GM18507 (cell line): ENCODE measurements at regions not wholly inside any gene's neighbourhood (a gene's known extent, or its start where the extent isn't known, plus 50 kb on each side); places are given as distances from the start of the nearest gene placed in this dataset.

ENCODE experiments used
- DNase-seq: peaks from one replicate; pipeline ENCODE4 v3.0.0; 2011; ENCODE audit warnings: low read depth; ENCODE audit not compliant: insufficient read length; ENCODE audit errors: extremely low spot score
- FAIRE-seq: peaks from 2 replicates; lab custom pipeline; 2011; peaks lifted over from hg19 to GRCh38; lab: Jason Lieb, UNC

DNA sequence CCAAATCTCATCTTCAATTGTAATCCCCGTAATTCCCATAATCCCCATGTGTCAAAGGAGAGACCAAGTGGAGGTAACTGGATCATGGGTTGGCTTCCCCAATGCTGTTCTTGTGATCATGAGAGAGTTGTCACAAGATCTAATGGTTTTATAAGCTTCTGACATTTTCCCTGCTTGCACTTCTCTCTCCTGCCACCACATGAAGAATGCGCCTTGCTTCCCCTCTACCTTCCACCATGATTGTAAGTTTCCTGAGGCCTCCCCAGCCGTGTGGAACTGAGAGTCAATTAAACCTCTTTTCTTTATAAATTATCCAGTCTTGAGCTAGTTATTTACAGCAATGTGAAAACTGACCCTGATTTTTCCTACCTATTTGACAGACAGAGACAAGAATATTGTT, 162.5 kb upstream of the SYT6 start:
- no peak for FAIRE-seq
- DNase-seq = no peak

DNA sequence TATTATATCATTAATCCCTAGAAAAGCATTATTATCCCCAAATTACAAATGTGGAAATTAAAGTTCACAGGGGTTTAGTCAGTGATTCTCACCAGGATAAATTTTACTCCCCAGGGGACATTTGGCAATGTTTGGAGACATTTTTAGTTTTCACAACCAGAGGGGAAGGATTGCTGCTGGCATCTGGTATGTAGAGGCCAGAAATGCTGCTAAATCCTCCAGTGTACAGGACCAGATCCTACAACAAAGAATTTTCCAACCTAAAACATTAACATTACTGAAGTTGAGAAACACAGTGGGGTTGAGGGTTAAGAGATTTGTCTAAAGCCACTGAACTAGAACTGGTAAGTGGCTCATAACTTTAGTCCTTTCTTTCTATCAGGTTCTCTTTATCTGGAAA, 162.0 kb upstream of the SYT6 start:
- DNase-seq = no peak
- FAIRE-seq = no peak

DNA sequence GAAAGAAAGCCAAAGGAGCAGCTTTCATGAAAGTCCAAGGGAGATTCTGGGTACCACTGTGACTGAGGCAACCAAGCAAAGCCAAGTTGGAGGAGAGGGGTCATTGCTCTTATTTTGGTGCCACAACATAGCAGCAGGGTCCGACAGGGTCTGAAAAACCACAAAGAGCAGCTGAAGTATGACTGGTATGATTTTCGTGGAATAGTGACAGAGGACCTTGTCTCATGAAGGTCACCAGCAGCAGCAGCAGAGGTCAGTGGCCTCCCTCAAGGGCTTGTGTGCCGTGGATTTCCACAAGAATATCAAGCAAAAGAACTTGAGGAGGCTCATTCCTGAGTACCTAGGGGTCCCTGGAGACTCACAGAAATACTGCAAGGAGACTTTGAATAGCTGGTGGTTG, 160.9 kb upstream of the SYT6 start:
- FAIRE-seq = no peak
- no peak for DNase-seq

DNA sequence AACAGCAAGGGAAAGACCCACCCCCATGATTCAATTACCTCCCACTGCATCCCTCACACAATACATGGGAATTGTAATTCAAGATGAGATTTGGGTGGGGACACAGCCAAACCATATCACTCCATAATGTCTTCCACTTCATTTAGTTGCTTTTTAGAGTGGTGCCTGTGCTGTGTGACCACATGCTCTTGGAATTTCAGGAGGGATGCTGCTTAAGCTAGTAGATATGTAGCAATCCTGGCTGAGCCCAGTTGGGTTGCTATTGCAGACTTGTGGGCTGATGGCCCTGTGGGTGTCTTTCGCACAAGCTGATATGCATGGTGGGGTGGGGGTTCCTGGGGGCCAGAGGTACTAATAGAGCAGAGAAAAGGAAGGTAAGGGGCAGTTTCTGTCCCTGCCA, 160.4 kb upstream of the SYT6 start:
- FAIRE-seq = no peak
- no peak for DNase-seq

DNA sequence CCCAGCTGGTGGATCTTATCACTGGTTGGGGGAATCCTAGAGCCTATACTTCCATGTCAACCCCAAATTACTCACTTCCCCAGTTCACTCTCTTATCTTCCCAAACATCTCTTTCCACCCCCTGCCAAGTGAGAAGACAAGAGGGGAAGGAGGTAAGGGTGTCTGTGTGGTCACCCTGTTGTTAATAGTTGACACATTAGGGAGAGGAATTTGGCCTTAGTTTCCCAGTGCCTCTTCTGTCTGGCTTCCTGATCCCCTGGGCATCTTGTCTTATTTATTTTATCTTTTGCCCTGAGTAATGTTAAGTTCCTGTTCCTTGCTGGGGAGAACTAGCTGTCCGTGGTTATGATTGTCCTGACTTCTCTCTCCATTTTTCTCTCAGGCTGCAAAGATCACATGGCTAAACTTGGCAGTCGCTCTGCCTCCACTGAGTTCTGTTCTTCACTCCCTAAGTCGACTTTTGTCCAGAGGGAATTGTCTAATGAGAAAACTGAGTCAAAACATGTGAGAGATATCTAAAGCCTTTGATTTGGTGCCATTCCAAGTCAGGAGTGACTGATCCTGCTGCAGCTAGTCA, 157.1 kb upstream of the SYT6 start:
- DNase-seq (no peak), FAIRE-seq (no peak)

DNA sequence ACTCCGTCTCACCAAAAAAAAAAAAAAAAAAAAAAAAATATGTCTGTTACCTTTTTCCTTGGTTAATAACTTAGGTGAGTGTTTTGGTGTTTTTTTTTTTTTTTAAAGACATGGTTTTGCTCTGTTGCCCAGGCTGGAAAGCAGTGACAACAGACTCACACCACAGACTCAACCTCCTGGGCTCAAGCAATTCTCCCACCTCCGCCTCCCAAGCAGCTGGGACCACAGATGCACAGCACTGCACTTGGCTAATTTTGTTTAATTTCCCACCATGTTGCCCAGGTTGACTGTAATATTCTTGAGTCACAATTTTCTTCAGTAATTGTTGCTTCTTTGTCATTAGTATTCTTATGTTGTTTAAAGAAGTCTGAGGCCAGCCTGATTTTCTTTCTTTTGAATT, 149.2 kb upstream of the SYT6 start:
- DNase-seq (no peak), FAIRE-seq (no peak)

DNA sequence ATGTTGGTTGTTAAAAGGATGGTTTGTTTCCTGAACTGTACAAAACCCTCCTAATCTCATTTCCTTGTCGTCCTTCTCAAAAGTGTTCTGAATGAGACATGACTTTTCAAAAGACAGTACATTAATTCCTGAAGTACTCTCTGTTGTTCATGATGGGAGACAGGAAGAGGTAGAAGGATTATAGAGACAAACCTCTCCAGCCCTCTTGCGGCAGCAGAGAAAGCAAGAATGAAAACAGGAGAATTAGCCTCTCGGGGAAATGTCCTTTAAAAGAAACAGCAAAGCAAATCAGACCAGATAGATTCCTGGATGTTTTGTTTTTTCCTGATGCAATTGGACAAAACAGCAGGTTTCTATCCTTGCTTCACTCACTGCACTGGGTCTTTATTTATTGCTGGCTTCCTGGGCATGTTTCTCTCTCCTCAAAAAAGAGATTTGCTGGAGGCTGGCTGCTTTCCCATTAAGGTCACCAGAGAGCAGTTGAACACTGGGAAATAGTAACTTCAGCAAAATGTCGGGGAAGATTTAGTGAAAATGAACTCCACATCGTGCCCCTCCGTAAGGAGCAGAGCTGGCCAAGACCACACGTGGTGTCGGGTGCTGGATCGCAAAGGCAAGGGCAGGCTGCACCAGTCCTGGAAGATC, 145.8 kb upstream of the SYT6 start:
- FAIRE-seq (no peak), DNase-seq (no peak)

DNA sequence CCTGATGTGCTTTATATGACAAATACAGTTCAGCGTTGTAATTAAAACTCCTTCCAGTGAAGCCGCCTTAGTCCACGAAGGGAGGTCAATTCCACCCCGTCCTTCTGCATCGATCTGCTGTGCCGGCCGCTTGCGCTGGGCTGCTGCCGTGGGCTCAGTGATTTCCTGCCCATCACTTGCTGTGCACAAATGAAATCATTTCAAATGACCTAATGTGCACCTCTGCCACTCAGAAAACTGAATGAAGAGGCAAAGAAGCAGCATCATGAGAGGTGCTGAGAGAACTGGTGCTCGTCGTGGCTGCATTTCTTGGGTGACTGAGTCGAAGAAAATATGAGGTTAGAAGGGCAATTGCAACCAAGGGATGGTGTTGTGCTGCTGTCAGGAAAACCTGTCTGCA, 144.3 kb upstream of the SYT6 start:
- FAIRE-seq = no peak
- no peak for DNase-seq

DNA sequence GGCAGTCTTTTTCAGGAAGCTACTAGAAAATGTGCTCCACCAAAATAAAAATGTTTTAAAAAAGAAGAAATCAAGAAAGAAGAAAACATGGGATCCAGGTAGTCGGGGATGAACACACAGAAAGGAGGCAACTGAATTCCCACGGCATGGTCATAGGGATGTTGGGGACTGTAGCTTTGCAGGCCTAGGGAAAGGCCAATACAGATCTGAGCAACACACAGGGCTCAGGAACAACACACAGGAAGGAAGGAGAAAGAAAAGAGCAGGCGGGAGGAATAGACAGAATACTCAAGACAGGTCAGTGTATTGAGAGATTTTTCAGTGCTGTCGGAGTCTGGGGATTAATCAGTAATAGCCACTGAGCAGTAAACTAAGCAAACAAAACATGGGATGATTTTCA, 142.7 kb upstream of the SYT6 start:
- DNase-seq (no peak), FAIRE-seq (no peak)

DNA sequence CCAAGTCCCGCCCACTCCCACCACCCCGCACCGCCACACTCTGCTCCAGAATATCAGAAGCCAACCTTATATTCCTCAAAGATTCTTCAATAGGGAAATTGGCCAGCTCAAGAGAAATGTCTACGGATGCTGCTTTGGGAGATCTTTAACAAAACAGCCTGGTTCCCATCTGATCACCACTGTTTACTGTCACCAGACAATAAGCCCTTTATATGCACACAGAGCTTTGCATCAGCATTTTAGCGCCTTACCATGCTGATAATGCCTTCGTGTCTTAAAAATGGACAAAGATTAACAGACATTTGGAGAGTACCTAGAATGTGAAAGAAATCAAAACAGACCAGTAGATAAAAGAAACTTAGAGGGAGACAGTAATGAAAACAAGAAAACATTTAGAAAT, 141.7 kb upstream of the SYT6 start:
- FAIRE-seq = no peak
- no peak for DNase-seq

DNA sequence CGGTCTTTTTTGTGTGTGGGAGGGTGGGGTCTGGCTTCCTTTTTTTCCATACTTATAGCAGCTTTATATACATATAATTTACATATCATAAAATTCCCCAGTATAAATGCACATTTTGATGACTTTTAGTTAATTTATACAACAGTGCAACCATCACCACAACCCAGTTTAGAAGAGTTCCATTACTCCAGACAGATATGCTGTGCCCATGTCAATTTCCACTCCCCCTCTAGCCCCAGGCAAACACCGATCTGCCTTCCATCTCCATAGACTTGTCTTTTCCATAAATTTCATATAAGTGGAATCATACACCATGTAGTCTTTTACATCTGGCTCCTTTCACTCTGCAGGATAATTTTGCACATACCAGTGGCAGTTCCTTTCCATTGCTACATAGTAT, 139.2 kb upstream of the SYT6 start:
- FAIRE-seq (no peak), DNase-seq (no peak)

DNA sequence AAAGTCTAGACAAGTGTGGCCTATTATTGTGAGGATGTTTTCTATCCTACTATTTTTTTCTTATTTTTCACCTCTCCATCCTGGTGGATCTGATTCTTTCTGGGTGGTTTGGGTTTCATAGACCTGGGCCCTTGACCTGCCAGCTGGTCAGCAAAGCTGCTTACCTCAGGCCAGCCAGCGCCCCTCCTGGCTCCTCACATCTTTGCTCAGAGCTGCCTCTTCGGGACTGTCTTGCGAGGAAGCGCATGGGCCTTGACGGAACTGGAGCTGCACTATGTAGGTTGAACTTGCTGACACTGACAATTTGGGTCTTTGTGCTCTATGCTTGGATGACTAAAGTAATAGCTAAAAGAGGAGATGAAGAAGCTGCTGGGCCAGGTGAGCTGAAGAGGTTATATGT, 138.5 kb upstream of the SYT6 start:
- FAIRE-seq = no peak
- DNase-seq = no peak

DNA sequence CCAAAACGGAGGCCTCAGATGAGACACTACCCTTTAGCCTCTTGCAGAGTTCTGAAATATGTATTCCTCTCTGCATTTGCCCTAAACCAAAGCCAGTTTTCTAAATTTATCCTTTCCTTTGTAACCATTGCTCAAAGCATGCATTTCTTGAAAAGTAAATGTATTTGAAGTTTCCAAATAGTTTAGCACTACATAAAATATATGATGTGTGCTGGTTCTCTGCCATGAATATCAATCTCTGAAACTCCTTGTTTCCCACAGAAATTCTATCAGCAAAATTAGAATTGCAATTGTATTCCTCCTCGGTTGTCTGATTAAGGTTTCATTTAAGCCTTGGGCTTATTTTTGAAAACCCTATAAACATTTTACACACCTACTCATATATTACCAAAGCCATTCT, 137.1 kb upstream of the SYT6 start:
- DNase-seq (no peak), FAIRE-seq (no peak)

DNA sequence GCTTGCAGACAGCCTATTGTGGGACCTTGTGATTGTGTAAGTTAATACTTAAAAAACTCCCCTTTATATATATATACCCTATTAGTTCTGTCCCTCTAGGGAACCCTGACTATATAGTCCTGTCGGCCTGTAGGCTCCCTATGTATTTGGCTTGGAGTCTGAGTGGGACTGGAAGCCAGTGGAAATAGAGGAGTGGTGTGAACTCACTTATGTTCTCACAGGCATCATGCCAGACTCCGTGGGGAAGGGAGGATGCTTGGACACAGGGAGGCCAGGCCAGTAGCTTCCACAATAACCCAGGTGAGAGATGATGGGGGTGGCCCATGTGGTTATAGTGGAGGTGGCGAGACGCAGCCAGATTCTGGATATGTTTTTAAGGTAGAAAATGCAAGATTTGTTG, 136.7 kb upstream of the SYT6 start:
- DNase-seq (no peak), FAIRE-seq (no peak)

DNA sequence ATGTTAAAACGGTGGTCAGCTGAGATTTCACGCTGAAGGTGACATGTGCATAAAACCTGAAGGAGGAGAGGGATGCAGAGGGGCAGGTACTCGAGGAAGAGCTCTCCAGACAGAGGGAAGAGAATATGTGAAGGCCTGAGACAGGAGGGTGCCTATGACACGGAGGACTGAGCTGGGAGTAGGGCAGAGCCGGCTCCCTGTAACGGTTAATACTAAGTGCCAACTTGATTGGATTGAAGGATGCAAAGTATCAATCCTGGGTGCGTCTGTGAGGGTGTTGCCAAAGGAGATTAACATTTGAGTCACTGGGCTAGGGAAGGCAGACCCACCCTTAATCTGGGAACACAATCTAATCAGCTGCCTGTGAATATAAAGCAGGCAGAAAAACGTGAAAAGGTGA, 136.2 kb upstream of the SYT6 start:
- DNase-seq (no peak), FAIRE-seq (no peak)

DNA sequence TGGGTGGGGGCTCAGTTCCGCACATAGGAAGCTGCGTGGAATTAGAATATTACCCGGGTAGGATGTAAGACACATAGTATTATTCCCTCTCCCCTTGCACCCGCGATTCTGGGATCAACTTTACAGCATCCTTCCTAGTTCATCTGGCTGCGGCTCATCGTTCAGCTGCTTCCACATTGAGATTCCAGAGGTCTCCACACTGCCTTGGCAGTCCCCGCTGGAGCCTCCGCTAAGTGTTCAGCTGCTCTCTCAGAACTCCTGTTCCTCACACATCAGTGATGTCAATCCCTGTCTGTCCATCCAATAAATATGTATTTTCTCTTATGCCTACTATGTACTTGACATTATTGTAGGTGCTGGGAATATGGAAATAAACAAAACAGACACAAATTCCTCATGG, 135.6 kb upstream of the SYT6 start:
- no peak for FAIRE-seq
- no peak for DNase-seq

DNA sequence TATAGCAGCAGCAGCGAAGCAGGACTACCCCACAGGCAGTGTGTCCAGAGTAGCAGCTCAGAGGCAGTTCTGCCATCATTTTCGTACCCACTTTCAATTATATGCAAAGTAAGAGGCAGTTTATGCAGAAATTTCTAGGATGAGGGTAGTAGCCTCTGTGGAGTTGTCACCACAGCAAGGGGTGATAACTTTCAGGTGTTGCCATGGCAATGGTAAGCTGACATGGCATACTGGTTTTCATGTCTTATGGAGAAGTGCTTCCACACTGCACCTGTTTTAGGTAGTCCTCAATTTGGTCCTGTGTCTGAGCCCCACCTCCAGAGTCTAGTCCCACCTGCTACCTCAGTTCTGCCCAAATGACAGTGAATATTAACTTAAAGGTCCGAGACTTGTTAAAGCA, 133.3 kb upstream of the SYT6 start:
- DNase-seq (no peak), FAIRE-seq (no peak)

DNA sequence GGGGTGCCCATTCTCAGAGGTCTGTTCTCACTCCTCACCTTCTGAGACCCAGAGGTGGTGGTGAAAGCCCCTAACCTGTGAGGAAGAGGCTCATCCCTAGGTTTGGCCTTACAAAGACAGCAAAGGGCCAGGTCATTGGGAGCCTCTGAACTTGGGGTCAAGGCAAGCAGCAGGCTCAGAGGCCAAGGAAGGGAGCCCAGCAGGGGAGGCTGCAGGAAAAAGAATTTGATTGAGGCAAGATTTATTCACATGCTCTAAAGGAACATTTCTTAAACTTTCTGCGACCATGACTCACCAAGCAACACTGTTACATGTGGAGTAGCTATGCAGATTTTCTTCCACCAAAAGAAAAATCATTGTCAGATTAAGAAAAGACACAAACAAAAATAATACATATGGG, 132.5 kb upstream of the SYT6 start:
- FAIRE-seq (no peak), DNase-seq (no peak)

DNA sequence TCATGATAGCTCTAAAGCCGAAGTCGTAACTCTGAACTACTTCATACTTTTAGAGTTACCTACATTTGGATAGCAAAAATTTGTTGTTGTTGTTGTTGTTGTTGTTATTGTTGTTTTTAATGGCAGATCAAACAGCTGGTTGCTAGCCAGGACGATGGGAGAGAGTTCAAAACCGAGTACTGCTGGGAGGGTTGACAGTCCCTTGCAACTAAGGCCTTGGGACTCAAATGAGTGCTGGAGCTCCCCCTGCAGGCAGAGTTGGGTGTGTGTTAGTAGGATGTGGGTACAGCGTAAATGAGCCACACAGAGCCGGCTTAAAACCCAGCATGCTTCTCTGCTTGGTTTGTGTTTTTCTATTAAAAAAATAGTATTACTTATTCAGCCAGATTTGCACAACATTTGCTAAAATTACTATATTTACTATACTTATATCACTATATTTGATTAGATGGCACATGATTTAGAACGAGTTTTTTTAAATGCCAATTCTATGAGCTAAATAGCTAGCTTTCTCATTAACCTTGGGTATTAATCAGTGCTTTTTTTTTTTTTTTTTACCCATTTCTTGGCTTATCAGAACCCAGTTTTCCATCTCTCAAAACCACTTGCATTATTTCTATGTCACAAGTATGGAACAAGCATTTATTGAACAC, 129.2 kb upstream of the SYT6 start:
- DNase-seq (peak; percentile 60), FAIRE-seq (peak; percentile 95)

DNA sequence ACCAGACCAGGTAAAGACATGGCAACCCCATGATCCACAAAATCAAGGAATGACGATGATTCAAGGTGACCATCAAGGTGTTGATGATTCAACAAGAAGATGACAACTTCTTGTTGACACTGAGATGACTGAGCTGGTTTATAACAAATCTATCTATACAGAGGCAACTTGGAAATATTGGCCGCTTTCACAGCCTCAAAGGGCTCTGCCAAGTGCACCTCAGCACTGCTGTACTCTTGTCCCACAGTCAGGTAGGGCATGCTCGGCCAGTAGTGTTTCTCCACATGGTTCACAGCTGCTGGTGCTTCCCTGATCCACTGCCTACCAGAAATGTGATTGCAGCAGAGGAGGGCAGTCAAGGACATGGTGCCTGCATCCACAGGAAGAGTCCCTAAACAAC, 125.2 kb upstream of the SYT6 start:
- FAIRE-seq (no peak), DNase-seq (no peak)

DNA sequence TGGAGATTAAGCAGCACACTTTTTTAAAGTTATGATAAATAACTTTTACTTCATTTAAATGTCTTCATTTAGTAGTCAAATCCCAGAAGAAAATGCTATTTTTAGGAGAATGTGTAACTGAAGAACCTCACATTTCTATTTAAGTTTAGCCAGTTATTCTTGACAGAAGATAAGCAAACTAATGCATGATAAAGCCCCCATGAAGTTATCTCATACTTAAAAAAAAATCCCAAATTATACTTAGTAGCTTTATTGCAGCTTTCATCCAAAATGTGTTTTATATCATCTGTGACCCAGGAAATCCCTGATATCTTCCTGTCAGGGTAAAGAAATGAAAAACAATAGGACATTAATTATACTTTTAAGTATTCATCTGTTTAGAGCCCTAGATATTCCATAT, 124.8 kb upstream of the SYT6 start:
- FAIRE-seq (no peak), DNase-seq (no peak)
